ENCODE measurements at regions not wholly inside any gene's neighbourhood (a gene's known extent, or its start where the extent isn't known, plus 50 kb on each side); places are given as distances from the start of the nearest gene placed in this dataset.

GRCh38 chr18:40437517-40437916 lies 1517.5 kb upstream of the PIK3C3 start:
- no peaks in the 10 kb centered on the region for H3K36me3 ChIP-seq

DNA sequence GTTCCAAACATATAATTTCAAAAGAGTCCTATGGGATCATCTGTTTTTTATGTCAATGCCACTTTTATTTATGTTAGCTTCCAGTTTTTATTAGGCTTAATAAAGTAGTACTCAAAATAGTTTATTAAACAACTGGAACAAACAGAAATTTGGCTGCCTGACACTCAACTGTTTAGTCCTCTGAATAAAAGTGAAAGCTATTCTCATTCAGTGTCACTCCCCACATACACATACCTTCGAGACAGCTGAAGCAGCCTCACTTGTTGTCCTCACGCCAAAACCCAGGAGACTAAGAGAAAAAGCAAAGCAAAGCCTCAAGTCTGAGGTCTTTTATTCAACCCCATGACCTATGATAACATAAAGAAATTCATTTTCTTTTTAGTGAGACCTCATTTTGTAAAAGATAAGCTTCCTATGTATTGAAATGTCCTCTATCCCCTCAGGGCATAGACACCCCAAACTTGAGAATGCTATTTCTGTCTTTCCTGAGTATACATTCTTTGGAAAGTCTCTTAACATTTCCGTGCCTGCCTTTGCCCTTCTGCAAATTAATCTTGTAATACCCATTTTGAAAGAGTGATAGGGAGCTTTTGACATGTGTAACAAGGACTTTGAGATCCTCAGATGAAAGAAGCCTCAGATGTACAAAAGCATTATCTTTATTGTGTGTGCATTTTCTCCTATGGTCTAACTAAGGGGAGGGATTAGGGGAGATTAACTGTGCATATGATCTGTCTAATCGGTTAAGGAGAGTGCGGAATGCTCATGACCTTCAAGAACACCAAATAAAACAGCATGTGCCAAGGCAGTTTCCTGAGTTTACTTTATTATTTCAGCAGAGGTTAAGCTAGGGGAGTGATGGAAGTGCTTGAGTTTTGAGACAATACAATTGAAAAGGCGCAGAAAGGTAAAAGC lies 1523.7 kb upstream of the PIK3C3 start:
- H3K27me3 ChIP-seq = no peaks in the 10 kb centered on the region
- no peaks in the 10 kb centered on the region for H3K36me3 ChIP-seq
- no peak for TF ChIP-seq POLR2A (IDR thresholded peaks at IDR 0.05)
- TF ChIP-seq, protein P1, sequence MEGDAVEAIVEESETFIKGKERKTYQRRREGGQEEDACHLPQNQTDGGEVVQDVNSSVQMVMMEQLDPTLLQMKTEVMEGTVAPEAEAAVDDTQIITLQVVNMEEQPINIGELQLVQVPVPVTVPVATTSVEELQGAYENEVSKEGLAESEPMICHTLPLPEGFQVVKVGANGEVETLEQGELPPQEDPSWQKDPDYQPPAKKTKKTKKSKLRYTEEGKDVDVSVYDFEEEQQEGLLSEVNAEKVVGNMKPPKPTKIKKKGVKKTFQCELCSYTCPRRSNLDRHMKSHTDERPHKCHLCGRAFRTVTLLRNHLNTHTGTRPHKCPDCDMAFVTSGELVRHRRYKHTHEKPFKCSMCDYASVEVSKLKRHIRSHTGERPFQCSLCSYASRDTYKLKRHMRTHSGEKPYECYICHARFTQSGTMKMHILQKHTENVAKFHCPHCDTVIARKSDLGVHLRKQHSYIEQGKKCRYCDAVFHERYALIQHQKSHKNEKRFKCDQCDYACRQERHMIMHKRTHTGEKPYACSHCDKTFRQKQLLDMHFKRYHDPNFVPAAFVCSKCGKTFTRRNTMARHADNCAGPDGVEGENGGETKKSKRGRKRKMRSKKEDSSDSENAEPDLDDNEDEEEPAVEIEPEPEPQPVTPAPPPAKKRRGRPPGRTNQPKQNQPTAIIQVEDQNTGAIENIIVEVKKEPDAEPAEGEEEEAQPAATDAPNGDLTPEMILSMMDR (IDR thresholded peaks at IDR 0.05) = no peak
- H3K9me3 ChIP-seq = no peaks in the 10 kb centered on the region
- no peaks in the 10 kb centered on the region for H3K4me1 ChIP-seq
- H3K4me3 ChIP-seq = no peak overlapping the region
- DNase-seq = no peak
- no peak overlapping the region for H3K27ac ChIP-seq

More at GRCh38 chr18:40437517-40437916, 1517.5 kb upstream of the PIK3C3 start:
- Histone ChIP-seq H3K9me3 (no peaks in the 10 kb centered on the region), H3K27ac (no peak overlapping the region), H3K4me1 (no peaks in the 10 kb centered on the region), H3K27me3 (no peaks in the 10 kb centered on the region), H3K4me3 (no peak overlapping the region)
- TF ChIP-seq, protein P1 (IDR thresholded peaks at IDR 0.05) = no peak
- TF ChIP-seq POLR2A (IDR thresholded peaks at IDR 0.05) = no peak
- DNase-seq = no peak

GRCh38 chr18:40423291-40423690 lies 1531.7 kb upstream of the PIK3C3 start:
- DNase-seq = no peak
- H3K36me3 ChIP-seq = no peaks in the 10 kb centered on the region
- no peak for TF ChIP-seq POLR2A (IDR thresholded peaks at IDR 0.05)
- TF ChIP-seq, protein P1 (IDR thresholded peaks at IDR 0.05) = no peak
- no peaks in the 10 kb centered on the region for H3K27me3 ChIP-seq
- no peaks in the 10 kb centered on the region for H3K9me3 ChIP-seq
- H3K27ac ChIP-seq = no peak overlapping the region
- H3K4me3 ChIP-seq = no peak overlapping the region
- H3K4me1 ChIP-seq = no peaks in the 10 kb centered on the region

GRCh38 chr18:40420675-40421074 lies 1534.4 kb upstream of the PIK3C3 start:
- DNase-seq = no peak
- TF ChIP-seq, protein P1 (IDR thresholded peaks at IDR 0.05) = no peak
- no peak for TF ChIP-seq POLR2A (IDR thresholded peaks at IDR 0.05)
- Histone ChIP-seq H3K4me1 (no peaks in the 10 kb centered on the region), H3K36me3 (no peaks in the 10 kb centered on the region), H3K27ac (no peak overlapping the region), H3K9me3 (no peaks in the 10 kb centered on the region), H3K4me3 (no peak overlapping the region), H3K27me3 (no peaks in the 10 kb centered on the region)

DNA sequence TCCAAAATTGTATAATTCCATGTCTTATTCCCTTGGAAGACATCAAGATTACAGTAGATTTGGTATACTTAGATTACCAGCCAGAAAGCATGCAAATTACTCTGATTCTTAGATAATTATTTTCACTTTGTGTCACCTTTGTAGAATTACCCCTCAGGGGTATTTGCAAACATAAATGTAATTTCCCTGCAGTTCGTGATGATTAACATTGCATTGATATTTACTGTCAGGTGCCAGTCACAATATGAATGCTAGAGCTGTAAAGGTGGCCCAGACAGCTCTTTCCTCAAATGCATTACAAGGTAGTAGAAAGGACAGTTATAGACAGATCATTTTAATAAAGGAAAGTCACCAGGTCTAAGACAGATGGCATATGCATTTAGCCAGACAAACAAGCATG lies 1537.5 kb upstream of the PIK3C3 start:
- H3K36me3 ChIP-seq = no peaks in the 10 kb centered on the region
- H3K4me3 ChIP-seq = no peak overlapping the region
- DNase-seq = no peak
- no peaks in the 10 kb centered on the region for H3K27me3 ChIP-seq
- H3K4me1 ChIP-seq = no peaks in the 10 kb centered on the region
- TF ChIP-seq, protein P1 (IDR thresholded peaks at IDR 0.05) = no peak
- no peak for TF ChIP-seq POLR2A (IDR thresholded peaks at IDR 0.05)
- H3K9me3 ChIP-seq = no peaks in the 10 kb centered on the region
- no peak overlapping the region for H3K27ac ChIP-seq

All from Peyer's patch (tissue), 4 donors.